ENCODE measurements at regions not wholly inside any gene's neighbourhood (a gene's known extent, or its start where the extent isn't known, plus 50 kb on each side); places are given as distances from the start of the nearest gene placed in this dataset.
"Not testable (repeated sequence)": the region's sequence is repeated elsewhere in the genome, so short reads cannot be mapped to it uniquely, and the experiment has no call there.

DNA sequence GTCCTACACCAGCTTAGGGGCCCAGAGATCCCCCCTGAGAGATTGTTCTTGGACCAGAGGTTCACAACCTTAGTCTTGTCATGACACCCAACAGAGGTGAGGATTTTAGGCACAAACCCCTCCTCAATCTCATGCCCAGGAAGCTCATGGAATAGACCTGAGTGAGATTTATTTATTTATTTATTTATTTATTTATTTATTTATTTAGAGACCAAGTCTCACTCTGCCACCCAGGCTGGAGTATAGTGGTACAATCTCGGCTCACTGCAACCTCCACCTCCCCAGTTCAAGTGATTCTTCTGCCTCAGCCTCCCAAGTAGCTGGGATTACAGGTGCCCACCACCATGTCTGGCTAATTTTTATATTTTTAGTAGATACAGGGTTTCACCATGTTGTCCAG, 71.4 kb upstream of the TSC22D1 start:
- not testable (repeated sequence) for TF ChIP-seq ZNF214 (tag by site-specific recombination; IDR thresholded peaks at IDR 0.05; ENCODE audit: borderline replicate concordance); ZNF311 (tag by site-specific recombination; IDR thresholded peaks at IDR 0.05; ENCODE audit: borderline replicate concordance); ZNF23 (tag by site-specific recombination; IDR thresholded peaks at IDR 0.05; ENCODE audit: borderline replicate concordance); ZNF776 (tag by site-specific recombination; IDR thresholded peaks at IDR 0.05; ENCODE audit: borderline replicate concordance); RBAK (tag by site-specific recombination; IDR thresholded peaks at IDR 0.05); ZNF501 (tag by site-specific recombination; IDR thresholded peaks at IDR 0.05); BCL11A (tag by site-specific recombination; IDR thresholded peaks at IDR 0.05; ENCODE audit: low read depth)
- TF ChIP-seq, protein P1, sequence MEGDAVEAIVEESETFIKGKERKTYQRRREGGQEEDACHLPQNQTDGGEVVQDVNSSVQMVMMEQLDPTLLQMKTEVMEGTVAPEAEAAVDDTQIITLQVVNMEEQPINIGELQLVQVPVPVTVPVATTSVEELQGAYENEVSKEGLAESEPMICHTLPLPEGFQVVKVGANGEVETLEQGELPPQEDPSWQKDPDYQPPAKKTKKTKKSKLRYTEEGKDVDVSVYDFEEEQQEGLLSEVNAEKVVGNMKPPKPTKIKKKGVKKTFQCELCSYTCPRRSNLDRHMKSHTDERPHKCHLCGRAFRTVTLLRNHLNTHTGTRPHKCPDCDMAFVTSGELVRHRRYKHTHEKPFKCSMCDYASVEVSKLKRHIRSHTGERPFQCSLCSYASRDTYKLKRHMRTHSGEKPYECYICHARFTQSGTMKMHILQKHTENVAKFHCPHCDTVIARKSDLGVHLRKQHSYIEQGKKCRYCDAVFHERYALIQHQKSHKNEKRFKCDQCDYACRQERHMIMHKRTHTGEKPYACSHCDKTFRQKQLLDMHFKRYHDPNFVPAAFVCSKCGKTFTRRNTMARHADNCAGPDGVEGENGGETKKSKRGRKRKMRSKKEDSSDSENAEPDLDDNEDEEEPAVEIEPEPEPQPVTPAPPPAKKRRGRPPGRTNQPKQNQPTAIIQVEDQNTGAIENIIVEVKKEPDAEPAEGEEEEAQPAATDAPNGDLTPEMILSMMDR (tag by site-specific recombination; IDR thresholded peaks at IDR 0.05) = not testable (repeated sequence)
